ENCODE measurements at regions not wholly inside any gene's neighbourhood (a gene's known extent, or its start where the extent isn't known, plus 50 kb on each side); places are given as distances from the start of the nearest gene placed in this dataset.
"Not testable (repeated sequence)": the region's sequence is repeated elsewhere in the genome, so short reads cannot be mapped to it uniquely, and the experiment has no call there.

DNA sequence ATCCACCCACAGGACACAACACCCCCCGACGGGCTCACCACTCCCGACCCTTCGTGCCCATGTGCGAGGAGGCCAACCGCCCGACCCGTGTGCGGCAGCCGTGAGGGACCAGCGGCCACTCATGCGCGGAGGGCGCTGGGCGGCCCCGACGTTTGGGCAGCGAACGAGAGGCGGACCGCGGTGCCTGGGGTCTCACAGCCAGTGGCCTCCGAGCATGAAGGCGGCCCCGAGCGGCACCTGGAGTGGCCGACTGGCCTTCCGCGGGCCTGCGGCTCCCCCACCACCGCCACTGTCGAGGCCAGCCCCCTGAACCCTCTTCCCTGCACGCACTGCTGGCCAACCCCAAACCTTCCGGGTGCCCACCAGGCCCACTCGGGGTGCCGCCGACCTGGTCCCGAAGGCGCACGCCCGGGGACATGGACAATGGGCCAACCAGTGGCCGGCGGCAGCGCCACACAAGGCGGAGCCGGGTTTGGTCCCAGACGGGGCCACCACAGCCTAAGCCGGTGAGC, 4274.9 kb upstream of the OR11H1 start:
- peak; percentile 6 for DNase-seq (ENCODE audit: low read depth)

DNA sequence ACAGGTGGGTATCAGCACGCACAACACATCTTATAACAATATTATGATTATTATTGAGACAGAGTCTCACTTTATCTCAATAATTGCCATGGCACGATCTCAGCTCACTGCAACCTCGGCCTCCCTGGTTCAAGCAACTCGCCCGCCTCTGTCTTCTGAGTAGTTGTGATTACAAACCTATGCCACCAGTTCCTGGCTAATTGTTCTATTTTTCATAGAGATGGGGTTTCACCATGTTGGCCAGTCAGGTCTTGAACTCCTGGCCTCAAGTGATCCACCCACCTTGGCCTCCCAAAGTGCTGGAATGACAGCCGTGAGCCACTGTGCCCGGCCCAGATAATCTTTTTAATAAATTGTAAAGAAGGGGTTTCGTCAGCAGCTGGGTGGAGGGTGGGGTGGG, 4257.0 kb upstream of the OR11H1 start:
- not testable (repeated sequence) for DNase-seq (ENCODE audit: low read depth)

DNA sequence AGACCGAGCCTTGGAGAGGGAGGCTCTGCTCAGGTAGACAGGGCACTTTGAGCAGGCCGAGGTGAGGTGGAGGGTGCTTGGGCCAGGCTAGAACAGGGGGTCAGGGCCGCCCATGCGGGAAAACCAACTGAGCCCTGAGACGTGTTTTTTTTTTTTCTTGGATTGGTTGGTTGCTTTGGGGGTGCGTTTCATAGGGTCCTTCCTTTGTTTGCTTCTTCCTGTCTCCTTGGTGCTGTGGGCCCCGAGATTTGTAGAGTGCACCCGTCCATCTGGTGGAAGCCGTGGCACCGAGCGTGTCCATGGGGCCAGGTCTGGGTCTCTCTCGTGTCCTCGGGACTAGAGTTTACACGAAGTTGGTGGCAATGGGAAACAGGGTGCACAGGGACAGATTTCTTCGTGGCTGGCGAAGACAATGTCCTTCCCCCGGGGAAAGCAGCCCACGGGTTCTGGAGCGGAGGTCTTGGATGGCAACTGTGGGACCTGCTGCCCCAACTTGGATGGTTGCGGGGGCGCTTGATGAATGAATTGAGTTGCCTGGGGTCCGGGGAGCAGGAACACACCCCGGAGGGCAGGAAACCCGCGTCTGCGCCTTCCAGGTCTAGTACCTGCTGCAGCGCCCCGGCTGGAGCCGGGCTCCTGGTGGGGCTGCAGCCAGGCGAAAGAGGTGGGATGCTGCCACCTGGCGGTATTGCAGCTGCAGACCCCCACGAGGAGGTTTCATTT, 4242.7 kb upstream of the OR11H1 start:
- DNase-seq (ENCODE audit: low read depth), result peak; percentile 68

DNA sequence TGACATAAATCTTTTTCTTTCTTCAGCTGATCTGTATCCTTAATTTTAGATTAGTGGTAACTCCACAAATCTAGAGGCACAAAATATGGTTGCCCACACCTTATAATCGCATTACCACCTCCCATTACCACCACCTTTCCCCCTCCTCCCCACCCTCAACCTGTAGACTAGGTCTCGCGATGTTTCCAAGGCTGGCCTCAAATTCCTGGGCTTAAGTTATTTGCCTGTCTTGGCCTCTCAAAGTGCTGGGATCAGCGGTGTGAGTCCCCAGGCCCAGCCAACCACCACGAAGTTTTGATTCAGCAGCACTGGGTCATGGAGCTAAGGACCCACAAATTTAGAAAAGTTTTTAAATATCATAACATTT, 4242.2 kb upstream of the OR11H1 start:
- DNase-seq (ENCODE audit: low read depth), result not testable (repeated sequence)

DNA sequence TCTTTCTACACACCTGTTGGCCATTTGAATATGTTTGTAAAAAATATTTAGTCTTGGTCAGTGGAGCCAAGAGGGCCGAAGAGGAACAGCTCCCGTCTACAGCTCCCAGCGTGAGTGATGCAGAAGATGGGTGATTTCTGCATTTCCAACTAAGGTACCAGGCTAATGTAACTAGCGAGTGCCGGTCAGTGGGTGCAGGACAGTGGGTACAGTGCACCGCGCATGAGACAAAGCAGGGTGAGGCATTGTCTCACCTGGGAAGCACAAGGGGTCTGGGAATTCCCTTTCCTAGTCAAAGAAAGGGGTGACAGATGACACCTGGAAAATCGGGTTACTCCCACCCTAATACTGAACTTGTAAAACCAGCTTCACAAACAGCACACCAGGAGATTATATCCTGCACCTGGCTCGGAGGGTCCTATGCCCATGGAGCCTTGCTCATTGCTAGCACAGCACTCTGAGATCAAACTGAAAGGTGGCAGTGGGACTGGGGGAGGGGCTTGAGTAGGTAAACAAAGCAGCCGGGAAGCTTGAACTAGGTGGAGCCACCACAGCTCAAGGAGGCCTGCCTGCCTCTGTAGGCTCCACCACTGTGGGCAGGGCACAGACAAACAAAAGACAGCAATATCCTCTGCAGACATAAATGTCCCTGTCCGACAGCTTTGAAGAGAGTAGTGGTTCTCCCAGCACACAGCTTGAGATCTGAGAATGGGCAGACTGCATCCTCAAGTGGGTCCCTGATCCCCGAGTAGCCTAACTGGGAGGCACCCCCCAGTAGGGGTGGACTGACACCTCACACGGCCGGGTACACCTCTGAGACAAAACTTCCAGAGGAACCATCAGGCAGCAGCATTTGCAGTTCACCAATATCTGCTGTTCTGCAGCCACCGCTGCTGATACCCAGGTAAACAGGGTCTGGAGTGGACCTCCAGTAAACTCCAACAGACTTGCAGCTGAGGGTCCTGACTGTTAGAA, 4239.5 kb upstream of the OR11H1 start:
- DNase-seq (ENCODE audit: low read depth), result not testable (repeated sequence)

DNA sequence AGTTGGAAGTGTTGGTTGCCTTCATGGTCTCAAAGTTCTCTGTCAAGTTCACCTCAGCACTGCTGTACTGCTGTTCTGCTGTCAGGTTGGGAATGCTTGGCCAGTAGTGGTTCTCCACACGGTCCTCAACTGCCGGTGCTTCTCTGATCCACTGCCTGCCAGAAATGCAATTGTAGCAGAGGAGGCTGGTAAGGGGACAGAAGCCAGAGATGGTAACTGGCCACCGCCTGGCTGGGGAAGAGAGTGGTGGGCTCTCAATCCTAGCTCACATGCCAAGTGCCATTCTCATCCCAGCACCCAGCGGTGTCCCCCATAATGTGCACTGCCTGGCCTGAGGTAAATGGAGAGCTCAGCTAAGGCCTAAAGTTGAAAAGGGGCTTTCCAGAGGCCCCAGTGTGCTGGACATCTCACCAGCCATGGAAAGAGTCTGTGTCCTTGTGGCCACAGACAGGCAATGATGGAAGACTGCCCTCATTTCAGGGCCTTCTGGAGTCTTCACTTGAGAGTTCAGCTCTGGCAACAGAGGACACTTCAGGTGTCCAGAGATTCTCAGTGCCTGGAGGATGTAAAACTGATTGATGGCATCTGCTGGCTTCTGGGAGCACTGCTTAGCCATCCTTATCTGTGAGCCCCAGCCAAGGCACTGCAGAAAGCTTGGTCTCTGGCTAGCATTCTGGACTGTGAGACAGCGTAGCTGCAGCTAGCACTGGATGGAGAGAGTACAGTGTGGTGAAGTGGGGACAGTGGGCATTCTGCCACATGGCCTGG, 4229.7 kb upstream of the OR11H1 start:
- DNase-seq (ENCODE audit: low read depth), result not testable (repeated sequence)

DNA sequence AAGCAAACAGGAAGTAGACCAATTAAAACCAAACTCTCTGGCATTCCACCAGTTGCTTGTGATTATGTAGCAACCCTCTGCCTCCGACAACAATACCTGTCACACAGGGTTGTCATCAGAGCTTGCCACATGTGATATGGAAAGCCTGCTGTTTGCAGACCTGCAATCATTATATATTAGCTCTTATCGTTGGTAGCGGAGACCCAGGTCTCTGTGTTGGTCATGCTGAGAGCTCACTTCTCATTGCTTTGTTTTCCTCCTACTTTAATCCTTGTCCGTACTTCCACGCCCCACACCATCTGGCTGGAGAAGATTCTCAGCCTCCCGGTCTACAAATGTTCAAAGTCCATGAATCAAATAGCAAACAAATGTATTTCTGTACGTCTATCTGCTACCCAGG, 4225.6 kb upstream of the OR11H1 start:
- not testable (repeated sequence) for DNase-seq (ENCODE audit: low read depth)

DNA sequence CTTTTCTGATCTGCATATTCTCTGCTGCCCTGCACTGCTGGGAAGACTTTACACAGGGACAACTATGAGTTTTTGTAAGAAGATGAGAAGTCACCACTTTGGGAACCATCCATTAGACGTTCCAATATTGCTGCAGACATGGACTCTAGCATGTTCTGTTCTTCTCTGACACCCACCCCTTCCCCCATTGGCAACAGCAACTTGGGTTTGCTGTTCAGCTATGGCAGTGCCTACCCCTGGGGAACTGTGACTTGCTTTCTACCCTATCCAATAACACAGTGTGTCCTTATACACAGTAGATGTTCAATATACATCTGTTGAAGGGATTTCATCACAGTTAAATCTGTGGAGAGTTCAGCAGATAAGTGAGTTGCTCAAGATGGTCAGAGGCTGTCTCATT, 4225.1 kb upstream of the OR11H1 start:
- DNase-seq (ENCODE audit: low read depth), result not testable (repeated sequence)

DNA sequence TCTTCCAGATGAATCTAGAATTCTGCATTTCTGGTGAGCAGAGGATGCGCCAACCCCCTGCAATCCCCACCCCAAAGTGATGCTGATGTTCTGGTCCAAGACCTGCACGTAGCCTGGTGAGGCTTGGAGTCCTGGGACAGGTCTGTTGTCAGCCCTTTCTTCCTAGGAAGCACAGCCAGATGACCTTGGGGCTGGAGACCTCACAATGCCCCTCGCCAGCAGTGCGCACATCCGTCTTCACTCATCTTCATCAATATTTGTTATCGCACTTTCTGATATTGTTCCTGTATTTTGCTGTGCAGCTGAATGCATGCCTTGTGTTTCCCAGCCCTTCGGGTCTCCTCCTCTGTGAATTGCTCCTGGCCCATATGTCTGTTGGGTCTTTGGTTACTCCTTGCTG, 4222.8 kb upstream of the OR11H1 start:
- DNase-seq (ENCODE audit: low read depth), result not testable (repeated sequence)

DNA sequence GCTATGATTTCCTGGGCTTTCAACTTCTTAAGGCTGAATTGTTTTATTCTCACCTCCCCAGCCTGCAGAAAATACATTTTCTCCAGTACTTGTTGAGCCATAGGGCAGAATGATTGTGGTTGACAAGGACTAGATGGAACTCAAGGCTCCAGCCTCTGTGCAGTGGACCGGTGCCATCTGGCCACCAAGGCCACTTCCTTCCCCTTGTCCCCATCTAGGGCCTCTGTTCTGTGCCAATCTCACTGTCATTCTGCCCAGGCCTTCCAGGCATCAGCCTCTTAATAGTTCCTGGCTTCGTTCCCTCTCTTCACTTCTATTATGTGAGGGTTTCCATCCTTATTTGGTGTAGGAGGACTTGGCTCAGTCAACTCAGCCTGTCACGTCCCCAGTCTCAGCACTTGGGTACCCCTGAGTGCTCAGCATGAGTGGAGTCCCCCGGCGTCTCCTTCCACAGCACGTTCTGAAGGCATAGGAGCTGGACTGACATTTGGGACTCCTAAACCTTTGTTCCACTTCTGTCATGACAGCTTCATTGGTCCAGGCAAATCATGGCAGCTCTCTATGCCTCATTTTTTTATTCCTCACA, 4221.0 kb upstream of the OR11H1 start:
- DNase-seq (ENCODE audit: low read depth), result not testable (repeated sequence)

DNA sequence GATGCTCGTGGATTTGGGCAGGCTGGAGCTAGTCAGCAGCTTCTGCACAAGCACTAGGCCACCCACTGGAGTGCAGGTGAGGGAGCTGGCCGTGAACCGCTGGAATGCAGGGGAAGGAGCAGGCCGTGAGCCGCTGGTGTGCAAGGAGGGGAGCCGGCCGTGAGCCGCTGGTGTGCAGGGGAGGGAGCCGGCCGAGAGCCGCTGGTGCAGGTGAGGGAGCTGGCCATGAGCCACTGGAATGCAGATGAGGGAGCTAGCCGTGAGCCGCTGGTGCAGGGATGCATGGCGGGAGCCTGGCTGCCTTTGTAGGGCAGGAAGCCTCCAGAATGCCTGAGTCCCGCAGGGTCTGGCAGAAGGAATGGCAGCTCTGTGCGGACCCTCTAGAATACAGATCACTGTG, 4220.0 kb upstream of the OR11H1 start:
- no peak for DNase-seq (ENCODE audit: low read depth)

DNA sequence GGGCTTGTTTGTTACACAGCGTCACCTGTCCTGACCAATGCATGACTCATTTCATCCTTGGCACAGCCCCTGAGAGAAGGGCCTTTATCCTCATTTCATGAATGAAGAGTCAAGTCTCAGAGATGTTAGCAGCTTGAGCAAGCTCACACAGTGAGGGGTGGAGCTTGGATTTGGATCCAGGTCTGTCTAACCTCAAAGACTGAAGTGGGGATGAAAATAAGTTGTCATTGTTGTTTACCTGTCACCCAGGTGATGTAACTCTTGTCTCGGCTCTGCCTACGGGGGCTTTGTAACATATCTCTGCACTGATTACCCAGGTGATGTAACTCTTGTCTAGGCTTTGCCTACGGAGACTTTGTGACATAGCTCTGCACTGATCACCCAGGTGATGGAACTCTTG, 4218.2 kb upstream of the OR11H1 start:
- not testable (repeated sequence) for DNase-seq (ENCODE audit: low read depth)

DNA sequence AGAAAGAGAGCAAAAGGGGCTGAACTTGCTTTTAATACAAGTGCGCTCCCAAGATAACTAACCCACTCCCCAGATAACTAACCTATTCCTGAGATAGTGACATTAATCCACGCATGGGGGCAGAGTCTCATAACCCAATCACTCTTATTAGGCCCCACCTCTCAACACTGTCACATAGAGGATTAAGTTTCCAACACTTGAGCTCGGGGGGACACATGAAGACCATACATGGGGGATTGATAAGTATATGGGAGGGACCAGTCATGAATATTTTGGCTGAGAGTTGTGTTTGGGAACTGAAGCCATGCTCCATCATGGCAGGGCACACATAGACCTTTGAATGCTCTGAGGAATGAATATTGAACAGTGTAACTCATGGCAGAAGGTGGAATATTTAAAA, 4217.3 kb upstream of the OR11H1 start:
- not testable (repeated sequence) for DNase-seq (ENCODE audit: low read depth)

DNA sequence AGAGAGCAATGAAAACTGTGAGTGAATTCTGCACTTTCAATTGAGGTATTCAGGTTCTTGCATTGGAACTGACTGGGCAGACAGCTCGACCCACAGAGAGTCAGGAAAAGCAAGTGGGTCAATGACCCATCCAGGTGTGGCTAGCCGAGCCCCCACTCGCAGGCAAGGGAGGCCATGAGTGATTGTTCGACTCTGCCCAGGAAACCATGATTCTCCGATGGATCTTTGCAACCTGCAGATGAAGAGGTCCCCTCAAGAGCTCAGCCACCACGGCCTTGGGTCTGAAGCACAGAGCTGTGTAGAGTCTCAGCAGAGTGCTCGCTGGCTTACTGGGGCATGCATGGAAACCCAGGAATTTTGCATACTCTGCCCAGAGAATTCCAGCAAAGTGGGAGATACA, 4215.4 kb upstream of the OR11H1 start:
- not testable (repeated sequence) for DNase-seq (ENCODE audit: low read depth)

DNA sequence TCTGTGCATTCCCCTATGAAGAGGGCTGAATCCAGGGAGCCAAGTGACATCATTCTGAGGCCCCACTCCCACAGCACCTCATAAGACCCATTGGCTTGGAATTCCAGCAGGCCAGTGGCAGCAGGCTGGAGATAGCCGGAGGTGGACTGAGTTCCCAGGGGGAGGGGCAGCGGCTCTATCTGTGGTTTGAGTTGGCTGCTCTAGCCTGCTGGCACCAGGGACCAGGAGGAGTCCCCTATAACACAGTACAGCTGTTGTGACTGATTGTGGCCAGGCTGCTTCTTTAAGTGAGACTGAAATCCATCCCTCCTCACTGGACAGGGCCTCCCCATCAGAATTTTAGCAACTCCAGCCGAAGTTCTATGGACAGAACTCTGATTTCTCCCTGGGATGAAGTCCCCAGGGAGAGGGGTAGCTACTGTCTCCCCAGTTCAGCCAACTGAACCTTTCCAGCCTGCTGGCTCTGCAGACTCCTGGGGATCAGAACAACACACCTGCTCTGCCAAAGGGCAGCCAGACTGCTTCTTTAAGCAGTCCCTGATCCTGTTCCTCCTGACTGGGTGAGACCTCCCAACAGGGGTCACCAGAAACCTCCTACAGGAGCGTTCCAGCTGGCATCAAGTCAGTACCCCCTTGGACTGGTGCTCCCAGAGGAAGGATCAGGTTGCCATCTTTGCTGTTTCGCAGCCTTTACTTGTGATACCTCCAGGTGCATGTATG, 4214.8 kb upstream of the OR11H1 start:
- not testable (repeated sequence) for DNase-seq (ENCODE audit: low read depth)

DNA sequence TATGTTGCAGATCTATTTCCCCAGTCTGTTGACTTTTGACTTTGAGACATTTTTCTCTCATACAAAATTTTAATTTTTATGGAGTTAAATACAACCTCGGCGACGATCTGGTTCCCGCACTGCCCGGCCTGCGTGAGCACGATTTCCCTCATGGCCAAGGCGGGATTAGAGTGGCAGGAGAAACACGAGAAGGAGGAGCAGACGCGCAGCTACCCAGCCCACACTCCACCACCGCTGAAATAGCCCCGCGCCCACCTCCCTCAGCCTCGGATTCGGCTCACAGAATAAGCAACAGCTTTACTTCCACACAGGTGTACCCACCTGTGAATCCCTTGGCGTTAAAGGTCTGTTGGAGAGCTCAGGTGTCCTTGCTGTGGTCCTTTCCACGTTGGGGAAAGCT, 4209.4 kb upstream of the OR11H1 start:
- DNase-seq (ENCODE audit: low read depth), result not testable (repeated sequence)

DNA sequence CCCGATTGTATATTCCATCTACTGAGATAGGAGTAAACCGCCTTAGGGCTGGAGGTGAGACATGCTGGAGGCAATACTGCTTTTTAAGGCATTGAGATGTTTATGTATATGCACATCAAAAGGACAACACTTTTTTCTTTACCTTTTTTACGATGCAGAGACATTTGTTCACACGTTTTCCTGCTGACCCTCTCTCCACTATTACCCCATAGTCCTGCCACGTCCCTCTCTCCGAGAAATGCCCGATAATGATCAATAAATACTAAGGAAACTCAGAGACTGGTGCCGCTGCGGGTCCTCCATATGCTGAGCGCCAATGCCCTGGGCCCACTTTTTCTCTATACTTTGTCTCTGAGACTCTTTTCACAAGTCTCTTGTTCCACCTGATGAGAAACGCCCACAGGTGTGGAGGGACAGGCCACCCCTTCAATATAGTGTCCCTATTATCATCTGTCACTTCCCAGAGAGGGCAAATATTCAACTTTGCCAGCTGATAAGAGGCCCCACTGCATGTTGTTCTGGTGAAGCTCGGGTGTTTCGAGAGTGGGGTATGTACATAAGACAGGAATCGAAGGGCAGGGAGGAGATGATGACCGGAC, 4203.5 kb upstream of the OR11H1 start:
- not testable (repeated sequence) for DNase-seq (ENCODE audit: low read depth)

DNA sequence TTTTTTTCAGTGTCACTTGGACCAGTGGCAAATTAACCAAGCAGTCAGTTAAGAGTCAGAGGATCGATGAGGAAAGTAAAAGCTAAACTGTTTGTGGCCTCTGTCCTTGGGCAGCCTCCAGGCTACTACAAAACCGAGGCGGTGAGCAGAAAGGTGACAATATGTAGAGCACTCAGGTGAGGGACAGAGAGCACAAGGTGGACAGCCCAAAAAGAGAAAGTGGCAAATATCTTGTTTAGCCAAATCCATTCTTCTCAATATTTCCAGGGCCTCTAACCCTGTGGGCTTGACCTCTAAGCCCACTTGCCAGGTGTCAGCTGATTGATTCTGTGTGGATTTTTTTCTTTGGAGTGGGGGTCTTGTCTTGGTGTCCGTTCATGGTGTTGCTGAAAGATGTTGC, 4202.2 kb upstream of the OR11H1 start:
- DNase-seq (ENCODE audit: low read depth), result no peak

DNA sequence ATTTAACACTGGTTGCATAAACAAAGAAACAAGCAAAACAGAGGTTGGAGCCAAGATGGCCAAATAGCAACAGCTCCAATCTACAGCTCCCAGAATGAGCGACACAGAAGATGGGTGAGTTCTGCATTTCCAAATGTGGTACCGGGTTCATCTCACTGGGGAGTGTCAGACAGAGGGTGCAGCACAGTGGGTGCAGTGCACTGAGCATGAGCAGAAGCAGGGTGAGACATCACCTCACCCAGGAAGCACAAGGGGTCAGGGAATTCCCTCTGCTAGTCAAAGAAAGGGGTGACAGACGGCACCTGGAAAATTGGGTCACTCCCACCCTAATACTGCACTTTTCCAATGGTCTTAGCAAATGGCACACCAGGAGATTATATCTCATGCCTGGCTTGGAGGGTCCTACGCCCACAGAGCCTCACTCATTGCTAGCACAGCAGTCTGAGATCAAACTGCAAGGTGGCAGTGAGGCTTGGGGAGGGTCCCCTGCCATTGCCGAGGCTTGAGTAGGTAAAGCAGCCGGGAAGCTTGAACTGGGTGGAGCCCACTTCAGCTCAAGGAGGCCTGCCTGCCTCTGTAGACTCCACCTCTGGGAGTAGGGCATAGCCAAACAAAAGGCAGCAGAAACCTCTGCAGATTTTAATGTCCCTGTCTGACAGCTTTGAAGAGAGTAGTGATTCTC, 4186.5 kb upstream of the OR11H1 start:
- not testable (repeated sequence) for DNase-seq (ENCODE audit: low read depth)

DNA sequence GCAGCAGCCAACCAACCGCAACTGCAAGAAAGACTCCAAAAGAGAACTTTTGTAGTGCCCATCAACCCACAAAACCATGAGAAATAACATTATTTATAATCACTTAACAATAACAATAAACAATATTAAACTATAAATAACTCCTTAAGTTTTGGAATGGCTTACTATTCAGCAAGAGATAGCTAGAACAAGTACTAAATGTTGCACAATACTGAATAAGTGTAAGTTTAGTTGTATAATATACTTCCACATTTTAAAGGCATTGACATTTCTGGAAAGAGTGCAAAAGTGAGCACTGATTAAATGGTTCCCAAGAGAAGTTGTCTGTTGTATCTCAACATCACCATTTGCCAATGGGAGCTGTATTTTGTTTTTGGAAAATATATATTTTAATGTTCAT, 4176.8 kb upstream of the OR11H1 start:
- not testable (repeated sequence) for DNase-seq (ENCODE audit: low read depth)

Data from Daoy (cell line).